Heart left ventricle (tissue), 13 donors: ENCODE measurements at regions not wholly inside any gene's neighbourhood (a gene's known extent, or its start where the extent isn't known, plus 50 kb on each side); places are given as distances from the start of the nearest gene placed in this dataset.

Experiments used
- POLR2A ChIP-seq, 2 donors: fragments of 450-650 bp; IDR thresholded peaks; one replicate each; pipeline ENCODE4 v1.6.1; 2017; ENCODE audit warnings: antibody characterized with exemption in 2 of 2, mild to moderate bottlenecking in 2 of 2, moderate library complexity in 2 of 2
- TF ChIP-seq, protein P1 (sequence below), 12 donors: fragments of 200-600 bp; sonication (generic) in 4 of 12; IDR thresholded peaks; one replicate each; pipeline versions ENCODE4 v1.5.0 to v1.8.0; 2018 to 2022; ENCODE audit warnings: antibody characterized with exemption in 12 of 12, mild to moderate bottlenecking in 5 of 12
- donor health status: ischemic (EF 13 %, LVEDD 7.1; RV severe dilation, severe dysfunction).
- donor health status: DM: no; HTN: yes; CAD: no.
- donor health status: DM: no; HTN: no; CAD: no.
- donor health status: ischemic (EF 25% LVEDD 6.9; RV normal size, moderate dysfunction).
- donor health status: ischemic (EF 25% LVEDD 5.7; RV mildly dilated, moderate dysfunction).
- donor health status: ischemic (EF 35%, LVEDD 5.7; RV mildly dilated, moderate dysfunction).
- donor health status: nonischemic (EF 11% LVEDD 7.7; RV severe dilation, severe dysfunction).
- donor health status: DM: yes; HTN: yes; CAD: no.
- donor health status: PGD.
- donor health status: ischemic (EF 29% LVEDD 5.4; RV normal size, mild dysfunction).
- donor health status: nonischemic (EF 23%, LVEDD 6.1; RV moderate dilation, normal function).

DNA sequence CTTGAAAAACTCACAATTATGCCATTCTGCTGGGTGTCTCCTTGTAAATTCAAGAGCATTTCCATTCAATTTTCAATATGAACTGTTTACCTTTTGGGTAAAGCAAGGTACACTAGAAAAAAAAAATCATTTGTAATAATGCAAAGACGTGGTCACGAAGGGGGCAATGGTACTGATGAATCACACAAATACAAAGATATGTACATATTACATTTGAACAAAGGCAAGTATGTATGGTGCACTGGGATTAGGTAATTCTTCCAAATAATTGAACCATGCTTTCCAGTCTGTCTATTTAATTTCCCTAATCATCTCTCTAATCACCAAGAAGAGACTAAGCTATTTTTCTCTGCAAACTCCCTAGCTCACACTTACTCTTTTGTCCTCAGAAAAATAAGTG, 63.4 kb upstream of the RNF38 start:
- TF ChIP-seq, protein P1, sequence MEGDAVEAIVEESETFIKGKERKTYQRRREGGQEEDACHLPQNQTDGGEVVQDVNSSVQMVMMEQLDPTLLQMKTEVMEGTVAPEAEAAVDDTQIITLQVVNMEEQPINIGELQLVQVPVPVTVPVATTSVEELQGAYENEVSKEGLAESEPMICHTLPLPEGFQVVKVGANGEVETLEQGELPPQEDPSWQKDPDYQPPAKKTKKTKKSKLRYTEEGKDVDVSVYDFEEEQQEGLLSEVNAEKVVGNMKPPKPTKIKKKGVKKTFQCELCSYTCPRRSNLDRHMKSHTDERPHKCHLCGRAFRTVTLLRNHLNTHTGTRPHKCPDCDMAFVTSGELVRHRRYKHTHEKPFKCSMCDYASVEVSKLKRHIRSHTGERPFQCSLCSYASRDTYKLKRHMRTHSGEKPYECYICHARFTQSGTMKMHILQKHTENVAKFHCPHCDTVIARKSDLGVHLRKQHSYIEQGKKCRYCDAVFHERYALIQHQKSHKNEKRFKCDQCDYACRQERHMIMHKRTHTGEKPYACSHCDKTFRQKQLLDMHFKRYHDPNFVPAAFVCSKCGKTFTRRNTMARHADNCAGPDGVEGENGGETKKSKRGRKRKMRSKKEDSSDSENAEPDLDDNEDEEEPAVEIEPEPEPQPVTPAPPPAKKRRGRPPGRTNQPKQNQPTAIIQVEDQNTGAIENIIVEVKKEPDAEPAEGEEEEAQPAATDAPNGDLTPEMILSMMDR (IDR thresholded peaks at IDR 0.05): no peak
- no peak for TF ChIP-seq POLR2A (IDR thresholded peaks at IDR 0.05)
